Islet precursor cell (in vitro differentiated cells): ENCODE measurements at regions not wholly inside any gene's neighbourhood (a gene's known extent, or its start where the extent isn't known, plus 50 kb on each side); places are given as distances from the start of the nearest gene placed in this dataset.

Experiments
- DNase-seq: peaks from one replicate; pipeline ENCODE4 v3.0.0-alpha.2; 2018

DNA sequence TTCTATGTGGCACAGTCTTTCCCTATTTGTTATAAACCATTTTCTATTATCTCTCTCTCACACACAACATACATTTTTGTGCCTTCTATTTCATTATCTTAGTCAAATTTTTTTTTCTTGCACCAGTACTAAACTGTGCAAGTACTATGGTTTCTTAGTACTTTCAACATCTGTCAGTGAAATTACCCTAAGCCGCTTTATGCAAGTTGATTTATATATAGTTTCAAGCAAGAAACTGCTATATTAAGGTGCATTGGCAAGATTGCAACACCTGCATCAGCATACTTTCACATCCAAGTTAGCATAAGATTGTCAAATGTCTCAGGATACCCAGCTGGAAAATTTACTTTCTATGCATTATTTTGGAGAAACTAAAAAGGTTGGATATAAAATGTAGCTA lies 180.2 kb upstream of the FSTL5 start:
- no peak for DNase-seq

DNA sequence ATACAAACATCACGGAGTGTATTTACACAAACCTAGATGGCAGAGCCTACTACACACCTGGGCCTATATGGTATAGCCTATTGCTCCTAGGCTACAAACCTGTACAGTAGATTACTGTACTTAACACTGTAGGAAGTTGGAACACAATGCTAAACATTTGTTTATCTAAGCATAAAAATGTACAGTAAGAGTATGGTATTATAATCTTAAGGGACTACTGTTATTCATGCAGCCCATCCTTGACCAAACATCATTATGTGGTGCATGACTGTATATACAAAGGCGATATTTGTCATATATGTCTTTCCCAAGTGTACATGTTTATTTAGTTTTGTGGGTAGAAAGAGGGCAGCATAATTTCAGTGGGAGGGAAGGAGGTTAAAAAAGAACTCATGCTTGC lies 177.7 kb upstream of the FSTL5 start:
- DNase-seq = no peak

DNA sequence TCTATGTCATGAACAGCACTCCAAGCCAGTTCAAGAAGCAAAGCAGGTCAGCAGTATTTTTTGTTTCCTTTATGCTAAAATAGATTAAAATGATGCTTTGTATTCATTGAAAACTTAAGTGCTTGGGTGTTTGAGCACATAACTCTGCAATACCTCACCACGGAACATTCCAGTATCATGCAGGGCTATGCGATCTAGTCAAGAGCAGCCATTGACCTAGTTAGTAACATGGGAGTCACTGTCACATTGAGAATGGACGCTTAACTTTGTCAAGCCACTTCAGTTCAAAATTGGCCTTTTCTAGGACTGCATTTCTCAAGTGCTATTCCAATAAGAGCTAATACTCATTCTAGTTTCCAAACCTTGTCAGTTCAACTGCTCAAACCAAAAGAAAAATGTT lies 160.1 kb upstream of the FSTL5 start:
- no peak for DNase-seq

DNA sequence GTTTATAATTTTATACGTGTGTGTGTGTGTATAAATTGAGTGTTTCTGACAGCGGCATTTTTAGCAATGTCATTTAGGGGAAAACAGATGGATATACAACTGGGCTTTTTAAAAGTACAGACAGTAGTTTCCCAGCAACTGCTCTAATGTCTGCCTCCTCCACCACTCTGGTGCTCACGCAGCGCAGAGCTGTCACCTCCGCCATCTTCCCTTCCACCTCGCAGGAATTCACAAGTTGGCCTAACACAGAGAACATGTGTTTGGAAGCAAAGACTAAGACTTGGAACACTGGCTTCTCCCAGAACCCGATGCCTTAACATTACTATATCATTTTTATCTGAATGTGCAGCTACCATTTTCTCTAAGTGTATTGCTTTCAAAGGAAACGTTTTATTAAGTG lies 158.3 kb upstream of the FSTL5 start:
- DNase-seq = no peak

DNA sequence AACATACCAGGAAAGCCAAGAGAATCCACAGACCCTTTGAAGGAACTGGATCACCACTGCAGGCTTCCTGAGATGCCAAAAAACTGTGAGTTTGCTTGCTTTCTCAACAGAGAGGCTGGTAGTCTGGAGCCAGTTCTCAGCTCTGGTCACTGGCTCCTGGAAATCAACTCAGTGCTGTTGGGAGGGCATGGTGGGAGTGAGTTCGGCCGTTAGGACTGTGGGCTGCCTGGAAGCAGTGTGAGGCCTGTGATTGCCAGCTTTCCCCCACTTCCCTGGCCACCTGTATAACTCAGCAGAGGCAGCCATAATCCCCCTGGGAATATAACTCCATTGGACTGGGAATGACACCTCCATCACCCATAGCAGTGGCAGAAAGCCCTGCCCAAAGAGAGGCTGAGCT lies 122.0 kb upstream of the FSTL5 start:
- DNase-seq = no peak

DNA sequence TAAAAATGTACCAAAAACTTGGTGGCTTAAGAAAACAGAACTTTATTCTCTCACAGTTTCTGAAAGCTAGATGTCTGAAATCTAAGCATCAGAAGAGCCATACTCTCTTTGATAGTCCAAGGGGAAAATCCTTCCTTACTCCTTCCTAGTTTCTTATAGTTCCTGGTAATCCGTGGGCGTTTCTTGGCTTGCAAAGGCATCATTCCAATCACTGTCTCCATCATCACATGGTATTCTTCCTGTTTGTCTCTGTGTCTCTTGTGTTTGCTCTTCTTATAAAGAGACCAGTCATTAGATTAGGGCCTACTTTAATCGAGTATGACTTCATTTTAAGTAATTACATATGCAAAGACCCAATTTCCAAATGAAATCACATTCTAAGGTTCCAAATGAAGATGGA lies 118.9 kb upstream of the FSTL5 start:
- DNase-seq = no peak

DNA sequence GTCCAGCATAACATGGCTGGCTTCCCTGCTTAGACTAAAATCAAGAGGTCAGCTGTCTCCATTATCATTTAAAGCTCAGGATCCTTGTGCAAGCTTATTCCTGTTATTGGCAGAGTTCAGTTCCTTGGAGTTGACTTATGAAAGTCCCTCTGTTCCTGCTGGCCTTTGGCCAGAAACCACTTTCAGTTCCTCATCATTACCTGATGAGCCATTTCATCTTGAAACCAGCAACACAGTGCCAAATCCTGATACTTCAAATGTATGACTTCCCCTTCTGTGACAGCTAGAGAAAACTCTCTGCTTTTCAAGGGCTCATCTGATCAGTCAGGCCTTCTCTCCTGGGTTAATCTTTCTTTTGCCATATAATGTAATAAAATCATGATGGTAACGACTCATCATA lies 110.6 kb upstream of the FSTL5 start:
- DNase-seq = no peak

DNA sequence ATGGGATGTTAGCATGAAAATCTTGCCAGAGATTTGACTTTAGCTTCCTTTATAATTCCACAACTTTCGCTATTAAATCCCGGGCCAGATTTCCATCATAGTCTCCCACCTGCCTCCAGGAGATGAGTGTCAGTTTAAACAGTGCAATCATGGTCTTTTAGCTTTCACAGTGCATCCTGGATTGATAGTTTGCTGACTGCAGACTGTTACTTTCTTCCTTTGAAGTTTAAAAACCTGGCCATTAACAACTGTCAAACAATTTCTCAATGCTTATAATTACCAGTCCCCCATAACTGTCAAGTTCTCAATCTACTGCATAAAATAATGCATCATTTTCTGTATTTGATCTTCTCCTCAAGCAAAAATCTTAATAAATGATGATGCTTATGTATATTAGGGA lies 108.4 kb upstream of the FSTL5 start:
- DNase-seq = no peak

DNA sequence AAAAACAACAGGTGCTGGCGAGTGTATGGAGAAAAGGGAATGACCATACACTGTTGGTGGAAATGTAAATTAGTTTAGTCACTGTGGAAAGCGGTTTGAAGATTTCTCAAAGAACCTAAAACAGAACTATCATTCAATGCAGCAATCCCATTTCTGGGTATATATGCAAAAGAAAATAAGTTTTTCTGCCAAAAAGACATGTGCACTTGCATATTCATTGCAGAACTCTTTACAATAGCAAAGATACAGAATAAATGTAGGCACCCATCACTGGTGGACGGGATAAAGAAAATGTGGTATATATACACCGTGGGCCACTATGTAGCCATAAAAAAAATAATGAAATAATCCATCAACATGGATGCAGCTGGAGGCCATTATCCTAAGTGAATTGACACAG lies 105.1 kb upstream of the FSTL5 start:
- no peak for DNase-seq

DNA sequence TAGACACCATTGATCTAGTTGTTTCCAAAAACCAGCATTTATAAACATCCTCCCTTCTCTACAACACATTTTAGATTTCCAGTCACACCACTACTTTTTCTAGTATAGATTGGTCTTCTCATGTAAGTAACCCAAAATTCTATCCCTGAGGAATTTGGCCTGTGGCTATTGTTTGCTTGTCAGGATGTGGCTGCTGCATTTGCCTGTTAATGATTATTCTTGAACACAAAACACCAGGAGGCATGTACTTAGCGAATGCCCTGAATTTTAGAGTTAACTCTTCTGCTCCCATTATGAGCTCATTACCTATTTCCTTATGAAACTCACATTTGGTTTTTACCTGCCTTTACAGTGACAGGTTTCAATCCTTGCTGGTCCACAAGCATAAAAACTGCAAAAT lies 102.0 kb upstream of the FSTL5 start:
- DNase-seq = no peak

DNA sequence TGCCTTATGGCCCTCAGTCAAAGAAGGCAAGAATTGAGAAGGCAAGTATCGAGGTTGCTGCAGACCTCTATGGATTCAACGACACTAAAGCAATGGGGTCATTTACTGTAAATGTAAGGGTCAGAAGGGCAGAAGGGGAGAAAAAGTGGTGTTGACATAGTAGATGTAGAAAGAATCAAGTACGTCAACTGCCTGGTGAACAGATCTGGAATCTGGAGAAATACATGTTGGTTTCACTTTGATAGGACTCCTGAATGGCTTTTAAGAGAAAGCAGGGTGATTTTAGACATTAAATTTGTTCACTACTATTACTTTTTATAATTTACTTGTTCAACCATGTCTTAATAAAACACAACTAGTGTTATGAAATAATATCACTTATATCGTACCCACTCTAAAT lies 81.3 kb upstream of the FSTL5 start:
- no peak for DNase-seq

DNA sequence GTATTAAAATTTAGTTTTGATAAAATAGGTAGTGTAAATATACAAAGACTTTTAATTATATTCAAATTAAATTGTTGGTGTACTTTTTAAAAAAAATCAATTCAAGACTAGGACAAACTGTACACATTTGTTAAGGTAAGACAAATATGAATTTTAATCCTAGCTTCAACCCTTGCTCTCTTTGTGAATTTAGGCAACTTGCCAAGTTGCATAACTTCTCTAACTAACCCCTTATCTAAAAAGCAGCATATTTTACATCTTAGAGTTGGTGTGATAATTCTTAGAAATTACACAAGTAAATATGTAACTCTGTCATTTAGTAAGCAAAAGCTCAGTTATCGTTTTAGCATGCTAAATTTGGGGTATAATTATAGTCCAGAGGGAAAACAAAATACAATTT lies 78.1 kb upstream of the FSTL5 start:
- DNase-seq = no peak

DNA sequence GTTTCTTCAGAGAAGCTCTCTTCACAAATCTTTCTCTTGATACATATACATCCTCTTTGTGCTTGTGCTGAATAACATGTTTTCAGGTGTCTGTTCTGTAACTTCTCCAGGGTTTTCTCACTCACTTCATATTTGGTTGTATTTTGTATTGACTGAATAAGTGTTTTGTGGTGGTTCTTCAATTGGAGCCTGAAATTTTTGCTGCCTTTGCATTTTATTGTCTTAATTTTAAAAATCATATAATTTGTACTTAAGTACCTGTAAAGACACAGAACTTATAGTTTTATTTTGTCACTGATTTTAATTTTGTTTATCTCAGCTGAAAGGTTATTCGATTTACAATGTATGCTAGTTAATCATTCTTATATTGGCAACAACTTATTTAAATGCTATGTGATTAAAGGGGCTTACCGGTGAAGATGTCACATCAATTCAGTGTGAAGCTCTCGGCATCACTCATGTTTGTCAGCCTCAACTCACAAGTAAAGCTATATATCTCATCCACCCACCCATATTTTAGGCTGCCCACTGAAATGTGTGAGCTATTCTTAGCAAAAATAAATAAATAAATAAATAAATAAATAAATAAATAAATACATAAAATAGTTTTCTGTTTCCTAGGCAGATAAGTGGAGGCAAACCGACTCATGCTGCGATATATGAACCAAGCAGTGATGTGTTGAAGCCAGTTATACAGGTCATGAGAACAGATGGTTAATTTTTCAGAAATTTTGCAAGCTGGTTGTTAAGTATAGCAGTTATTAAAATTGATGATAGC lies 76.4 kb upstream of the FSTL5 start:
- no peak for DNase-seq

DNA sequence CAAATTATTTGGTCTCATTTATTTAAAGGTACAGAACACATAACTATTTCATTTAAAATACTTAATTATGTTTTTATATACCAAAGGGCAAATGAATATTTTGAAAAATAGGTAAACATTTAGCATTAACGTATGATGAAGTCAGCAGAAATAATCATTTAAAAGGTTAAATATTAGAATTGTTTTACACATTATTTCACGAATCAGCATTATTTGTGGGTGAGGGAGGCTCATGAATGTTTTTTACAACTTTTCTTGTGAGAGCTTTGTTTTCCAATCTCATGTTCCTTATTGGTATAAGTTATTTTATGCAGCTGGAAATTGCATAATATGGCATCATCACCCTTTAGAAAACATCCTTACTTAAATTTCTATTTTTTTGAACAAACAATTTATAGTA lies 73.9 kb upstream of the FSTL5 start:
- DNase-seq = no peak

DNA sequence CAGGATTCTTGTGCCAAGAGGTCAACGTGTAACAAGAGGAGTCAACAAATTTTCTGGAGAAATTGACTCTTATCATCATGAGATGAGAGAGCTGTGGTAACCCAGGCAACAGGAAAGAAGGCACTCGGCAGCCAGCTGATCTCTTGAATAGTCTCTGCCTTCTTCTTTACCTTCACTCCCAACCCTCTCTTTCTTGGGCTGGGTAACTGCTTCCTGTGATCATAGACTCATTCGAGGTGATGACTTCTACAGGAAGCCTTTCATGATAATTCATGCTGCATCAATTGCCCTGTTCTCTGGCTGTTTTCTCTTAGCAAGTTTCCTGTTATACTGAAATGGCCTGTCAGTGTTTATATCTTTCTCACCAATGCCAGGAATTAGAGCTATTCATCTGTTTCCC lies 70.8 kb upstream of the FSTL5 start:
- DNase-seq = no peak

DNA sequence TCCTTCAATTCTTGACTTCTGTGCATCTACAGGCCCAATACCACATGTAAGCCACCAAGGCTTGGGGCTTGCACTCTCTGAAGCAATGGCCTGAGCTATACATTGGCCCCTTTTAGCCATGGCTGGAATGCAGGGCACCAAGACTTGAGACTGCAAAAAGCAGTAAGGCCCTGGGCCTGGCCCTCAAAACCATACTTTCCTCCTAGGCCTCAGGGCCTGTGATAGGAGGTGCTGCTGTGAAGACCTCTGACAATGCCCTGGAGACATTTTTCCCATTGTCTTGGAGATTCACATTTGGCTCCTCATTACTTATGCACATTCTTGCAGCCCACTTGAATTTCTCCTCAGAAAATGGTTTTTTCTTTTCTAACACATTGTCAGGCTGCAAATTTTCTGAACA lies 68.5 kb upstream of the FSTL5 start:
- DNase-seq = no peak

DNA sequence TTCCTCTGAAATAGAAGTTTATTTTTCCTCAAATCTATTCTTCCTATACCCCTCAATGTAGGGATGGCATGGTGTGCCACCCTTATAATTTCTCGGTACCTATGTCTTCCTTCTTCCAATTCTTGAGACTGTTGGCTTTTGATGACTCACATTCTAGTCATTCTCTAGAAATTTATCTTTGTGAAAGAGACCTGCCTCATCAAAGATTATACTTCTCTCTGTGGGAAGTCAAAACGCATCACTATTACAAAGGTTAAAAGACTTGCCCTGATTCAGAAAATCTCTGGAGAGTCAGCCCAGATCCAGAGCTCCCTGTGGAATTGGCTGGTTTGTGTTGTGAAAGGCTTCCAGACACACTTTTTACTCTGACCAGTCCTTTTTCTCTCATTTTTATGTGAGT lies 65.9 kb upstream of the FSTL5 start:
- DNase-seq = no peak

DNA sequence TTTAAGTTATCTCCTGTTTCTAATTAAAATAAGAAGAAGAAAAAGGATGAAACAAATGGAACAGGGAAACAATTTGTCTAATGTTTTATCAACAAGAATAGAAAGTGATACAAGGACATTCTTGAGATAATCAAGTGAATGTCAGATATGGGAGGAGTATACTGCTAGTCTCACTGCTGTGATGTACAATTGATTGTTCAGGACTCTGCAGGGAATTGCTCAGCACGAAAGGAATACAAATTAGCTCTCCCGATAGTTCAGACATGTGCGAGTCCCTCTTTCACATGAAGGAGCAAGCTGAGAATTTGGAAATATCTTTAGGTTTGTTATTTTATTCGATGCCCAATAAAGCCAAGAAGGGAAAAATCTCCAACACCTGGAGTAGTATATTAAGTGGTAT lies 57.3 kb upstream of the FSTL5 start:
- no peak for DNase-seq
